GM19463 (cell line): ENCODE measurements at regions not wholly inside any gene's neighbourhood (a gene's known extent, or its start where the extent isn't known, plus 50 kb on each side); places are given as distances from the start of the nearest gene placed in this dataset.
"Not testable (repeated sequence)": the region's sequence is repeated elsewhere in the genome, so short reads cannot be mapped to it uniquely, and the experiment has no call there.

Source experiments
- ATAC-seq: cut with Tn5 transposase; IDR thresholded peaks from one replicate; pipeline ENCODE4 v1.9.1; 2021; ENCODE audit warnings: mild to moderate bottlenecking, moderate library complexity; ENCODE audit not compliant: unreplicated experiment

GRCh38 chr6:75031102-75031501 is 174.8 kb downstream of the COL12A1 start:
- ATAC-seq = not testable (repeated sequence)

- no peak for ATAC-seq
These were observed 176.5 kb downstream of the COL12A1 start for GRCh38 chr6:75029333-75029732.

- no peak for ATAC-seq
These were observed 180.5 kb downstream of the COL12A1 start for GRCh38 chr6:75025371-75025770.

- no peak for ATAC-seq
These were observed 181.0 kb downstream of the COL12A1 start for GRCh38 chr6:75024828-75025227.

- no peak for ATAC-seq
These were observed 182.2 kb downstream of the COL12A1 start for GRCh38 chr6:75023634-75024033.

- ATAC-seq = no peak
These were observed 184.9 kb downstream of the COL12A1 start for GRCh38 chr6:75020971-75021370.

GRCh38 chr6:75020376-75020775 is 185.5 kb downstream of the COL12A1 start:
- no peak for ATAC-seq

GRCh38 chr6:75012018-75012417 is 193.8 kb downstream of the COL12A1 start:
- no peak for ATAC-seq

GRCh38 chr6:75003984-75004383 is 201.9 kb downstream of the COL12A1 start:
- not testable (repeated sequence) for ATAC-seq

- no peak for ATAC-seq
These were observed 208.2 kb downstream of the COL12A1 start for GRCh38 chr6:74997646-74998045.

GRCh38 chr6:74993136-74993535 is 212.7 kb downstream of the COL12A1 start:
- ATAC-seq = no peak

GRCh38 chr6:74991573-74992332 is 214.1 kb downstream of the COL12A1 start:
- ATAC-seq = no peak

GRCh38 chr6:74979065-74979766 is 226.6 kb downstream of the COL12A1 start:
- ATAC-seq = no peak

GRCh38 chr6:74976701-74977100 is 229.2 kb downstream of the COL12A1 start:
- no peak for ATAC-seq

- ATAC-seq = no peak
These were observed 229.8 kb downstream of the COL12A1 start for GRCh38 chr6:74976026-74976425.

- no peak for ATAC-seq
These were observed 232.3 kb downstream of the COL12A1 start for GRCh38 chr6:74973591-74973990.

- ATAC-seq = no peak
These were observed 234.2 kb downstream of the COL12A1 start for GRCh38 chr6:74971633-74972032.

- ATAC-seq = no peak
These were observed 236.1 kb downstream of the COL12A1 start for GRCh38 chr6:74969591-74970267.

GRCh38 chr6:74967821-74968220 is 238.0 kb downstream of the COL12A1 start:
- ATAC-seq = no peak

GRCh38 chr6:74966712-74967111 is 239.1 kb downstream of the COL12A1 start:
- no peak for ATAC-seq

GRCh38 chr6:74964871-74965441 is 240.9 kb downstream of the COL12A1 start:
- no peak for ATAC-seq
